Raji (cell line): ENCODE measurements at regions not wholly inside any gene's neighbourhood (a gene's known extent, or its start where the extent isn't known, plus 50 kb on each side); places are given as distances from the start of the nearest gene placed in this dataset.

Source experiments
- POLR2A ChIP-seq: IDR thresholded peaks from 2 replicates; pipeline ENCODE4 v1.6.1; 2011; ENCODE audit warnings: low read depth, low read length, control low read depth; ENCODE audit not compliant: insufficient read depth

DNA sequence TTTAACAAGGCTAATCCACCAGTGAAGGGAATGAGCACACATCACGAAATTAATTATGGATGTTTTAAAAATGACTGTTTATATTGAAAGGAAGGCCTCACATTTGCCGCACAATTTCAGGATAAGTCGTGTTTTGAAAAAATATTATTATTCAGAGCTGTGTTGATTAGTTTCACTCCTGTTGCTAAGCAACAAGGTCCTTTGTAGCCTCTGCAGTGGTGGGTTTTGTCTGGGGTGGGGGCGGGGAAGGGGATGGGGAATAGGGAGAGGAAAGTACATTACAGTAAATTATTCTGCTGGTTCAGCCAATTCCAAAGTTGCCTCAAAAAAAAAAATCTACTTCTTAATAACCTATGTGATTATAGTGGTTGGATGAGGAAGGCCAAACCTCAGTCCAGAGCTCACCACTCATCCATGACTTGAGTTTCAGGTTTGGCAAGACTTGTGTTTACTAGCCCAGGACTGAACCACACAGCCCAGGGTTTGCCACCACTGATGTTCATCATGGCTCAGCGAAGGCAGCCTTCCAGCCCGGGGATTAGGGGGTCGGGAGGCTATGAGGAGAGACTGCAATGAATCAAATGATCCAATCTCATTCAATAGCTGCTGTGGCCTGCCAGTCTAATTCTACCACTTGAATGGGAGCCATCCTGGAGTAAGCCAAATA, 162.5 kb upstream of the ATP6AP2 start:
- TF ChIP-seq POLR2A = no peak

DNA sequence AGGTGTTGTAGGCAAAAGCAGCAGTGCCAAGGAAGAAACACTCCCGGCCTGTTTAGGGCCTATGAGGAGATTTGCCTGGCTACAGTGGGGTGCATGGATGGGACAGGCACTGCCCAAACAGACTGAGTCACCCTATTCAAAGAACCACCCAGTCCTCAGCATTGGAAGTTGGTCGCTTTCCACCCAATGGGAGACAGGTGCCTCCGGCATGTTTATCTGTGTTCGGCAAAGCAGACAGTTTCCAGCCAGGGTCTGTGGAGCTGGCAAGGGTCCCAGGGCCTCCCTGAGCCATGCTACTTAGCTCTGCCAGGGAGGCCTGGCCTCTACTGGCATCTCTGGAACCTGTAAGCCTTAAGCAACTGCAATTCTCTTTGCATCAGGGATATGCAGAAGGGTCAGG, 165.1 kb upstream of the ATP6AP2 start:
- no peak for TF ChIP-seq POLR2A

GRCh38 chrX:40414335-40414734, 166.4 kb upstream of the ATP6AP2 start:
- TF ChIP-seq POLR2A = no peak

- TF ChIP-seq POLR2A = no peak
Observed at GRCh38 chrX:40411340-40412111, 169.2 kb upstream of the ATP6AP2 start.

- TF ChIP-seq POLR2A = no peak
Observed at GRCh38 chrX:40410859-40411258, 169.9 kb upstream of the ATP6AP2 start.

GRCh38 chrX:40406330-40406859, 174.4 kb upstream of the ATP6AP2 start:
- no peak for TF ChIP-seq POLR2A

DNA sequence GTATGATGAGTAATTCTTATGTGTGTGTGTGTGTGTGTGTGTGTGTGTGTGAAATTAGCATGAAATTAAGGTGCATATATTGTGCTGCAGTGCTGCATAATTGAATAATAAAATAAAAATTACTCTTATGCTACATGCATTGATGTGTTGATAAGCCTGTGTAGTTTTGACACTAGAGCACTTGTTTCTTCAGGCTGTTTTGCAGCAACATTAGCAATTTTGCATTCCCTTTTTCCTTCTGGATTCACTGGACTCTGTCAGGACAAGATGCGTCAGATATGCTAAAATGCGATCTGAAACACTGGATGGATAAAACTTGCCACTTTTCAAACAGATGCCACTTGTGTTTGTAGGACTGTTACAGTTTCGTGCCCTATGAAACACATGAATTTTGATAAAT, 175.4 kb upstream of the ATP6AP2 start:
- TF ChIP-seq POLR2A = no peak

DNA sequence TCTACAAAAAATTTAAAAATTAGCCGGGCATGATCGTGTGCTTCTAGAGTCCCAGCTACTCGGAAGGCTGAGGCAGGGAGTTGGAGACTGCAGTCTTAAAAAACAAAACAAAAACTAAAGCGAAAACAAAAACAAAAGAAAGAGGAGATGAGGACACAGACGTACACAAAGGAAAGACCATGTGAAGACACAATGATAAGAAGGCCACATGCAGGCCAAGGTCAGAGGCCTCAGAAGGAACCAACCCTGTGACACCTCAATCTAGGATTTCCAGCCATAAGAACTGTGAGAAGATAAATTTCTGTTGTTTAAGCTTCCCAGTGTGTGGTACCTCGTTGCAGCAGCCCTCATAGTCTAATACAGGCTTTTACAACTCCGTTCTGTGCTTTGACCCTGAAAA, 177.0 kb upstream of the ATP6AP2 start:
- no peak for TF ChIP-seq POLR2A

DNA sequence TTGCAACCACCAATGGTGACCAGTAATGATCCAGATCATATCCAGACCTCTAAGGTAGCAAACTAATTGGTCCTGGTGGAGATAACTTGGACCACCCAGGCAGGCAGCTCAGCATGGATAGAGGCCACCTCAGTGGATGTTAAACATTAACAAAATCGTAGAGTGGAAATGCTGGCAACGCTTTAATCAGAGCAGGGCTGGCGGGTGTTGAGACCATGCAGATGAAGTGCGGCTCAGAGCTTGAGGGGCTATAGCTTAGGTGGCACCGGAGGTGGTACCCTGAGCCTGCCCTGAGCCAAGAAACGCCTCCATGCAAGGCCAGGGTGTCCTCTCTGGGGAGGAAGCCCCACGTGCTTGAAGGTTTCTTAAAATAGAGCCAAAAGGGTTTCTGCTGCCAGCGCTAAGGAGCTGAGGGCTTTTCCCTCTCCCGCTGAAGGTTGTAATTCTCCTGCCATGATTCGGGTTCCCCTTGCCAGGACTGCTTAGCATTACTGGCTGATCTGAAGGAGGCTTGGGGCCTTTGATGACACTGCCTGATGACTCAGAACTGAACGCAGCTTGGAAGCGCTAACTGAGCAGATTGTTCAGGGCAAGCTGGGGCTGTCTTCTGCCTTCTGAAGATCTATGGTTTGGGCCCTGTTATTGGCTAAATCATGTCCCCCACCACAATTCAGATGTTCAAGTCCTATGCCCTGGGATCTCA, 177.8 kb upstream of the ATP6AP2 start:
- TF ChIP-seq POLR2A = no peak

- no peak for TF ChIP-seq POLR2A
Observed at GRCh38 chrX:40395102-40395501, 185.7 kb upstream of the ATP6AP2 start.

GRCh38 chrX:40394302-40394701, 186.5 kb upstream of the ATP6AP2 start:
- no peak for TF ChIP-seq POLR2A

- no peak for TF ChIP-seq POLR2A
Observed at GRCh38 chrX:40392599-40392998, 188.2 kb upstream of the ATP6AP2 start.

- TF ChIP-seq POLR2A = no peak
Observed at GRCh38 chrX:40391662-40392061, 189.1 kb upstream of the ATP6AP2 start.

GRCh38 chrX:40389555-40389954, 191.2 kb upstream of the ATP6AP2 start:
- TF ChIP-seq POLR2A = no peak

- TF ChIP-seq POLR2A = no peak
Observed at GRCh38 chrX:40388441-40388840, 192.3 kb upstream of the ATP6AP2 start.

GRCh38 chrX:40385682-40386081, 195.1 kb upstream of the ATP6AP2 start:
- TF ChIP-seq POLR2A = no peak
